Caco-2 (cell line): ENCODE measurements at regions not wholly inside any gene's neighbourhood (a gene's known extent, or its start where the extent isn't known, plus 50 kb on each side); places are given as distances from the start of the nearest gene placed in this dataset.

ENCODE experiments used
- BruUV-seq: library from RNA; stranded (reverse); fragments of 400-500 nt; replicated peaks from 2 replicates; lab custom pipeline; 2021; lab: Mats Ljungman, UMichigan
- CTCF ChIA-PET: fragments of 300-600 bp; sonication (Branson Sonifier 250); formaldehyde crosslinking; loops from one replicate; lab custom pipeline; 2022; ENCODE audit warnings: antibody characterized with exemption; lab: Charles Lee
- POLR2A ChIA-PET: fragments of 300-600 bp; sonication (Branson Sonifier 250); formaldehyde crosslinking; loops from one replicate; lab custom pipeline; 2022; ENCODE audit warnings: antibody characterized with exemption; lab: Charles Lee
- DNase-seq, 2 experiments: peaks; one replicate each; pipeline versions ENCODE4 v3.0.0 to v3.0.0-alpha.2; 2020 to 2022
- H3K27me3 ChIP-seq: replicated peaks from 2 replicates; pipeline ENCODE4 v1.6.0; 2011; ENCODE audit warnings: low read length; ENCODE audit not compliant: control insufficient read depth, insufficient read depth
- H3K36me3 ChIP-seq: 2 replicates; pipeline ENCODE4 v1.5.1; 2011; ENCODE audit warnings: low read length; ENCODE audit not compliant: control insufficient read depth, insufficient read depth
- H3K4me1 ChIP-seq: fragments of 250-450 bp; sonication (Bioruptor Pico); 2 replicates; pipeline ENCODE4 v1.5.1; 2020; ENCODE audit warnings: mild to moderate bottlenecking
- H3K4me3 ChIP-seq: 2 replicates; pipeline ENCODE4 v1.5.1; 2011; ENCODE audit warnings: low read depth, mild to moderate bottlenecking, control low read depth, low read length
- H3K9me3 ChIP-seq: fragments of 250-450 bp; sonication (Bioruptor Pico); 2 replicates; pipeline ENCODE4 v1.5.1; 2020; ENCODE audit warnings: mild to moderate bottlenecking, moderate library complexity
- H3K27ac Mint-ChIP-seq: one replicate; pipeline ENCODE4 v1.8.0; 2022; ENCODE audit warnings: mixed read lengths; ENCODE audit not compliant: unreplicated experiment
- H3K27me3 Mint-ChIP-seq: one replicate; pipeline ENCODE4 v1.8.0; 2022; ENCODE audit warnings: mixed read lengths; ENCODE audit not compliant: insufficient read depth, unreplicated experiment
- H3K36me3 Mint-ChIP-seq: one replicate; pipeline ENCODE4 v1.8.0; 2022; ENCODE audit warnings: mild to moderate bottlenecking, mixed read lengths; ENCODE audit not compliant: insufficient read depth, unreplicated experiment
- H3K4me1 Mint-ChIP-seq: one replicate; pipeline ENCODE4 v1.8.0; 2022; ENCODE audit warnings: low read depth, mixed read lengths; ENCODE audit not compliant: unreplicated experiment
- H3K4me3 Mint-ChIP-seq: one replicate; pipeline ENCODE4 v1.8.0; 2022; ENCODE audit warnings: mild to moderate bottlenecking, moderate library complexity, mixed read lengths; ENCODE audit not compliant: unreplicated experiment
- H3K9me3 Mint-ChIP-seq: one replicate; pipeline ENCODE4 v1.8.0; 2022; ENCODE audit warnings: mixed read lengths; ENCODE audit not compliant: unreplicated experiment
- CTCF ChIP-seq, 2 experiments: fragments of 200-600 bp in 1 of 2; IDR thresholded peaks; 1 replicate in 1 of 2; 2 replicates in 1 of 2; pipeline versions ENCODE4 v1.5.1 to v1.8.0; 2011 to 2022; ENCODE audit warnings: antibody characterized with exemption in 1 of 2, control low read depth in 1 of 2, inconsistent platforms in 1 of 2, low read depth in 1 of 2, low read length in 1 of 2, mild to moderate bottlenecking in 1 of 2, moderate library complexity in 1 of 2; ENCODE audit not compliant: insufficient read depth in 1 of 2, severe bottlenecking in 1 of 2, unreplicated experiment in 1 of 2
- intact Hi-C: fragments of 100-400 bp; cut with micrococcal nuclease; formaldehyde crosslinking; loops from one replicate; pipeline ENCODE4 v1.10.0; 2022; ENCODE audit not compliant: unreplicated experiment

- no peaks in the 10 kb centered on the region for H3K4me1 Mint-ChIP-seq
- TF ChIP-seq CTCF (IDR thresholded peaks at IDR 0.05; ENCODE audit: insufficient read depth in 1 of 2, low read depth in 1 of 2, low read length in 1 of 2, severe bottlenecking in 1 of 2, unreplicated experiment in 1 of 2) = no peak
- BruUV-seq = no TSS peak
- Histone ChIP-seq H3K4me1 (no peaks in the 10 kb centered on the region), H3K9me3 (no peaks in the 10 kb centered on the region), H3K27me3 (no peaks in the 10 kb centered on the region; the same call in 1 of the 2 replicates), H3K36me3 (no peaks in the 10 kb centered on the region), H3K4me3 (no peak overlapping the region)
- H3K27ac Mint-ChIP-seq = no peak overlapping the region
- H3K4me3 Mint-ChIP-seq = no peak overlapping the region
- H3K9me3 Mint-ChIP-seq = no peaks in the 10 kb centered on the region
- peaks cover 17% of the 10 kb centered on the region for H3K27me3 Mint-ChIP-seq
- no peaks in the 10 kb centered on the region for H3K36me3 Mint-ChIP-seq
- intact Hi-C loops = no loop called here
- ChIA-PET POLR2A (no interaction called here), CTCF (no interaction called here)
- DNase-seq = no peak
Observed at GRCh38 chr20:9958693-9959092, 76.1 kb upstream of the ANKEF1 start.

DNA sequence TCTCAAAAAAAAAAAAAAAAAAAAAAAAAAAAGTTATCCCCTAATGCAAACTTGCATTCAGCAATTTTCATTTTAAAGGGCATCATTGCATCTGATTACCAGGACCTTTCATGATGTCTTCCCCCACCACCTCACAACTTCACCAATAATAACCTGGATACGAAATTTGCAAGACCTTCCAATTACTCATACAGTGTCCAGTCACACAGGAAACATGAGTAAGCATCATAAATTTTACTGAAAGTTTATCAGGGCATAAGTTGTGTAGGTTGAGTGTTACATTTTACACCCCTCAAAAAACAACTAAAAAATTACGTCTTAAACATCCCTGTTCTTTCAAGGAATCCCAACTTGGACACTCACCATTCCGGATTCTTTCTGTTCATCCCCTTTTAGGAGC, 79.1 kb upstream of the ANKEF1 start:
- H3K9me3 Mint-ChIP-seq = no peaks in the 10 kb centered on the region
- no peak for TF ChIP-seq CTCF (IDR thresholded peaks at IDR 0.05; ENCODE audit: insufficient read depth in 1 of 2, low read depth in 1 of 2, low read length in 1 of 2, severe bottlenecking in 1 of 2, unreplicated experiment in 1 of 2)
- Histone ChIP-seq H3K9me3 (no peaks in the 10 kb centered on the region), H3K27me3 (no peaks in the 10 kb centered on the region; the same call in 1 of the 2 replicates), H3K4me3 (no peak overlapping the region), H3K36me3 (no peaks in the 10 kb centered on the region), H3K4me1 (no peaks in the 10 kb centered on the region)
- H3K4me3 Mint-ChIP-seq = no peak overlapping the region
- BruUV-seq = no TSS peak
- ChIA-PET POLR2A (no interaction called here), CTCF (no interaction called here)
- intact Hi-C loops = no loop called here
- no peaks in the 10 kb centered on the region for H3K36me3 Mint-ChIP-seq
- H3K27me3 Mint-ChIP-seq = peaks cover 22% of the 10 kb centered on the region
- no peak overlapping the region for H3K27ac Mint-ChIP-seq
- no peaks in the 10 kb centered on the region for H3K4me1 Mint-ChIP-seq
- no peak for DNase-seq

GRCh38 chr20:9949563-9949962, 85.2 kb upstream of the ANKEF1 start:
- Histone ChIP-seq H3K4me1 (no peaks in the 10 kb centered on the region), H3K4me3 (no peak overlapping the region), H3K9me3 (no peaks in the 10 kb centered on the region), H3K27me3 (no peaks in the 10 kb centered on the region; the same call in 1 of the 2 replicates), H3K36me3 (no peaks in the 10 kb centered on the region)
- no TSS peak for BruUV-seq
- Mint-ChIP-seq H3K4me3 (no peak overlapping the region), H3K4me1 (no peaks in the 10 kb centered on the region), H3K9me3 (no peaks in the 10 kb centered on the region), H3K27me3 (peaks cover 5% of the 10 kb centered on the region), H3K36me3 (no peaks in the 10 kb centered on the region), H3K27ac (no peak overlapping the region)
- ChIA-PET POLR2A (no interaction called here), CTCF (no interaction called here)
- DNase-seq = no peak
- intact Hi-C loops = no loop called here
- no peak for TF ChIP-seq CTCF (IDR thresholded peaks at IDR 0.05; ENCODE audit: insufficient read depth in 1 of 2, low read depth in 1 of 2, low read length in 1 of 2, severe bottlenecking in 1 of 2, unreplicated experiment in 1 of 2)
